Adrenal gland (tissue), 5 donors: ENCODE measurements at regions not wholly inside any gene's neighbourhood (a gene's known extent, or its start where the extent isn't known, plus 50 kb on each side); places are given as distances from the start of the nearest gene placed in this dataset.

ENCODE experiments used
- POLR2A ChIP-seq, 2 donors: fragments of 450-650 bp; IDR thresholded peaks; one replicate each; pipeline ENCODE4 v1.6.1; 2017; ENCODE audit warnings: antibody characterized with exemption in 2 of 2, mild to moderate bottlenecking in 2 of 2, moderate library complexity in 1 of 2
- TF ChIP-seq, protein P1 (sequence below), 6 experiments: fragments of 450-650 bp in 4 of 6; fragments of 200-600 bp in 2 of 6; sonication (generic) in 1 of 6; IDR thresholded peaks; 1 replicate in 5 of 6; 2 replicates in 1 of 6; pipeline versions ENCODE4 v1.5.1 to v1.8.0; 2016 to 2021; ENCODE audit warnings: antibody characterized with exemption in 6 of 6, mild to moderate bottlenecking in 2 of 6, moderate library complexity in 1 of 6
- donor health status: DM: no; HTN: no; CAD: no.

DNA sequence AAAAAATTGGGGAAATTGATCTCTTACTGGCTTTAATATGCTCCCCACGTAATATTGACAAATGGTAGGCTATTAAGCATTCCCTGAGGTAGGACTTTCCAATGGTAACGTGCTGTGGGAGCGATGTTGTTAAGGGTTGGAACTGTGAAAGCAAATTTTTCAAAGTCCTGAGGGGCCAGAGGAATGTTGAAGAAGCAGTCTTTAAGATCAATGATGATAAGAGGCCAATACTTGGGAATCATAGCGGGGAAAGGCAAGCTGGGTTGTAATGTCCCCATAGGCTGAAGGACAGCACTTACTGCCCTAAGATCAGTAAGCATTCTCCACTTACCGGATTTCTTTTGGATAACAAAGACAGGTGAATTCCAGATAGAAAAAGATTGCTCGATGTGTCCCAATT is 69.6 kb upstream of the ARL4D start:
- TF ChIP-seq, protein P1, sequence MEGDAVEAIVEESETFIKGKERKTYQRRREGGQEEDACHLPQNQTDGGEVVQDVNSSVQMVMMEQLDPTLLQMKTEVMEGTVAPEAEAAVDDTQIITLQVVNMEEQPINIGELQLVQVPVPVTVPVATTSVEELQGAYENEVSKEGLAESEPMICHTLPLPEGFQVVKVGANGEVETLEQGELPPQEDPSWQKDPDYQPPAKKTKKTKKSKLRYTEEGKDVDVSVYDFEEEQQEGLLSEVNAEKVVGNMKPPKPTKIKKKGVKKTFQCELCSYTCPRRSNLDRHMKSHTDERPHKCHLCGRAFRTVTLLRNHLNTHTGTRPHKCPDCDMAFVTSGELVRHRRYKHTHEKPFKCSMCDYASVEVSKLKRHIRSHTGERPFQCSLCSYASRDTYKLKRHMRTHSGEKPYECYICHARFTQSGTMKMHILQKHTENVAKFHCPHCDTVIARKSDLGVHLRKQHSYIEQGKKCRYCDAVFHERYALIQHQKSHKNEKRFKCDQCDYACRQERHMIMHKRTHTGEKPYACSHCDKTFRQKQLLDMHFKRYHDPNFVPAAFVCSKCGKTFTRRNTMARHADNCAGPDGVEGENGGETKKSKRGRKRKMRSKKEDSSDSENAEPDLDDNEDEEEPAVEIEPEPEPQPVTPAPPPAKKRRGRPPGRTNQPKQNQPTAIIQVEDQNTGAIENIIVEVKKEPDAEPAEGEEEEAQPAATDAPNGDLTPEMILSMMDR (IDR thresholded peaks at IDR 0.05) = no peak
- no peak for TF ChIP-seq POLR2A (IDR thresholded peaks at IDR 0.05)
